ENCODE measurements at regions not wholly inside any gene's neighbourhood (a gene's known extent, or its start where the extent isn't known, plus 50 kb on each side); places are given as distances from the start of the nearest gene placed in this dataset.

- no peak for TF ChIP-seq CTCF (IDR thresholded peaks at IDR 0.05)
These were observed 210.5 kb upstream of the HDAC4 start for GRCh38 chr2:239611222-239611795.

GRCh38 chr2:239610457-239611221 is 209.8 kb upstream of the HDAC4 start:
- TF ChIP-seq CTCF (IDR thresholded peaks at IDR 0.05): no peak

- TF ChIP-seq CTCF (IDR thresholded peaks at IDR 0.05): no peak
These were observed 208.9 kb upstream of the HDAC4 start for GRCh38 chr2:239609607-239610310.

GRCh38 chr2:239609162-239609561 is 208.3 kb upstream of the HDAC4 start:
- TF ChIP-seq CTCF (IDR thresholded peaks at IDR 0.05): no peak

- no peak for TF ChIP-seq CTCF (IDR thresholded peaks at IDR 0.05)
These were observed 207.9 kb upstream of the HDAC4 start for GRCh38 chr2:239608723-239609122.

GRCh38 chr2:239608260-239608659 is 207.4 kb upstream of the HDAC4 start:
- no peak for TF ChIP-seq CTCF (IDR thresholded peaks at IDR 0.05)

GRCh38 chr2:239607517-239608191 is 206.8 kb upstream of the HDAC4 start:
- TF ChIP-seq CTCF (IDR thresholded peaks at IDR 0.05): no peak
